PFSK-1 (cell line): ENCODE measurements at regions not wholly inside any gene's neighbourhood (a gene's known extent, or its start where the extent isn't known, plus 50 kb on each side); places are given as distances from the start of the nearest gene placed in this dataset.

ENCODE experiments used
- FOXP2 ChIP-seq: optimal IDR thresholded peaks from 2 replicates; pipeline ENCODE3; 2011; ENCODE audit warnings: borderline replicate concordance, control low read depth, inconsistent platforms; ENCODE audit not compliant: insufficient read depth; ENCODE audit errors: extremely low read length, extremely low read depth
- POLR2AphosphoS5 ChIP-seq: IDR thresholded peaks from 2 replicates; pipeline ENCODE4 v1.6.1; 2012; ENCODE audit warnings: low read depth, mild to moderate bottlenecking, control low read depth, low read length, moderate library complexity
- SIN3A ChIP-seq: IDR thresholded peaks from 2 replicates; pipeline ENCODE4 v1.6.1; 2012; ENCODE audit warnings: mild to moderate bottlenecking, low read length, moderate library complexity, borderline replicate concordance; ENCODE audit not compliant: insufficient read depth
- TAF1 ChIP-seq: IDR thresholded peaks from 2 replicates; pipeline ENCODE4 v1.6.1; 2012; ENCODE audit warnings: low read length, control low read depth, borderline replicate concordance; ENCODE audit not compliant: insufficient read depth
- TF ChIP-seq, protein P1 (sequence below), 2 experiments: IDR thresholded peaks; 2 replicates each; pipeline versions ENCODE4 v1.6.1 to v1.8.0; 2011 to 2012; ENCODE audit warnings: low read depth in 2 of 2, low read length in 2 of 2, control low read depth in 1 of 2, inconsistent platforms in 1 of 2, mild to moderate bottlenecking in 1 of 2, moderate library complexity in 1 of 2; ENCODE audit not compliant: insufficient read depth in 1 of 2

DNA sequence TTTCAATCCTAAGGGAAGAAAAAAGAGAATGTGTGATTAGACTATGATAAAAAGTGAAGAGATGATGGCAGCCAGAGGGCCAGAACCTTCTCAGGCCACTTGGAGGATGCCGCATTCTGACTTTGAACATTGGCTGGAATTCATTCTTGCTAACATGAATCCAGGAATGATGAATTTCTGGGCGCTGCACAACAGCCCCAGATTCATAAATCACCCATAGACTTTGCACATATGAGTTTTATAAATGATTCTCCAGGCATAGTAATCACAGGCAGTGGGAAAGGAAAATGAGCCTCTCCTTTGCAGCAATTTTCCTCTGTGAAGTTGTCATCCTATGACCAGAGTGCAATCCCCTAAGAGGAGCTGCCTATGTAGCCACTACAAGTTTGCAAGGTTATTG lies 555.4 kb downstream of the KCTD12 start:
- TF ChIP-seq TAF1 (no peak), SIN3A (no peak), POLR2AphosphoS5 (no peak), FOXP2 (no peak)
- TF ChIP-seq, protein P1, sequence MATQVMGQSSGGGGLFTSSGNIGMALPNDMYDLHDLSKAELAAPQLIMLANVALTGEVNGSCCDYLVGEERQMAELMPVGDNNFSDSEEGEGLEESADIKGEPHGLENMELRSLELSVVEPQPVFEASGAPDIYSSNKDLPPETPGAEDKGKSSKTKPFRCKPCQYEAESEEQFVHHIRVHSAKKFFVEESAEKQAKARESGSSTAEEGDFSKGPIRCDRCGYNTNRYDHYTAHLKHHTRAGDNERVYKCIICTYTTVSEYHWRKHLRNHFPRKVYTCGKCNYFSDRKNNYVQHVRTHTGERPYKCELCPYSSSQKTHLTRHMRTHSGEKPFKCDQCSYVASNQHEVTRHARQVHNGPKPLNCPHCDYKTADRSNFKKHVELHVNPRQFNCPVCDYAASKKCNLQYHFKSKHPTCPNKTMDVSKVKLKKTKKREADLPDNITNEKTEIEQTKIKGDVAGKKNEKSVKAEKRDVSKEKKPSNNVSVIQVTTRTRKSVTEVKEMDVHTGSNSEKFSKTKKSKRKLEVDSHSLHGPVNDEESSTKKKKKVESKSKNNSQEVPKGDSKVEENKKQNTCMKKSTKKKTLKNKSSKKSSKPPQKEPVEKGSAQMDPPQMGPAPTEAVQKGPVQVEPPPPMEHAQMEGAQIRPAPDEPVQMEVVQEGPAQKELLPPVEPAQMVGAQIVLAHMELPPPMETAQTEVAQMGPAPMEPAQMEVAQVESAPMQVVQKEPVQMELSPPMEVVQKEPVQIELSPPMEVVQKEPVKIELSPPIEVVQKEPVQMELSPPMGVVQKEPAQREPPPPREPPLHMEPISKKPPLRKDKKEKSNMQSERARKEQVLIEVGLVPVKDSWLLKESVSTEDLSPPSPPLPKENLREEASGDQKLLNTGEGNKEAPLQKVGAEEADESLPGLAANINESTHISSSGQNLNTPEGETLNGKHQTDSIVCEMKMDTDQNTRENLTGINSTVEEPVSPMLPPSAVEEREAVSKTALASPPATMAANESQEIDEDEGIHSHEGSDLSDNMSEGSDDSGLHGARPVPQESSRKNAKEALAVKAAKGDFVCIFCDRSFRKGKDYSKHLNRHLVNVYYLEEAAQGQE (IDR thresholded peaks at IDR 0.05; ENCODE audit: insufficient read depth in 1 of 2, low read depth in 2 of 2, low read length in 2 of 2) = no peak

DNA sequence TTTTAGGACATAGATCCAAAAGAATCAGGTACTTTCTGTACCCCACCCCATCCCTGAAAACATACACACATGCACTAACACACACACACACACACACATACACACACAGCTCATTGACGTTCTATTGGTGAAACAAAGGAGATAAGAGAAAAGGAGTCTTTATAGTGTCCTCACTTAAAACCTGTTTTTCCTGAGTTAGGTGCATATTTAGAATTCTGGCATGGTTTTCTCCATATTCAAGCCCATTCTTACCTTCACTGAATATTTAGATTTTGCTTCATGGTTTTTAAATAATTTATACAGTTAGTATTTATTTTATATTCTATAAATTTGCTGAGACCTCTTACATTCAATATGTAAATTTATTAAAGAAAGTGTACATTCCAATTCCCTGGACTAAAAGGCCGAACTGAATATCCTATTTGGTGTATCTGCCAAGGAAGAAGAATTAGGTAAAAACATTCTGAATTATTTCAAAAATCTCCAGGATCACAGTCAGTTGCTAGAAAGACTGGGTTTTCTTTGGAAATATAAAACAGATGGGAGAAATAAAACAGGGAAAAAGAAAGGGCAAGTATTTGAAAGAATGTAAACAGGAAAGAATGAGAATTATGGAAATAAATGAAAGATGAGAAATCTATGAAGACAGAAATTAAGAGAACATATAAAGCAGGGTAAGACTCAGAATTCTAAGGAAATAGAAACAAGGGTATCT lies 556.2 kb downstream of the KCTD12 start:
- TF ChIP-seq TAF1 = no peak
- TF ChIP-seq FOXP2 = no peak
- TF ChIP-seq SIN3A = no peak
- no peak for TF ChIP-seq POLR2AphosphoS5
- TF ChIP-seq, protein P1 (IDR thresholded peaks at IDR 0.05; ENCODE audit: insufficient read depth in 1 of 2, low read depth in 2 of 2, low read length in 2 of 2) = no peak

DNA sequence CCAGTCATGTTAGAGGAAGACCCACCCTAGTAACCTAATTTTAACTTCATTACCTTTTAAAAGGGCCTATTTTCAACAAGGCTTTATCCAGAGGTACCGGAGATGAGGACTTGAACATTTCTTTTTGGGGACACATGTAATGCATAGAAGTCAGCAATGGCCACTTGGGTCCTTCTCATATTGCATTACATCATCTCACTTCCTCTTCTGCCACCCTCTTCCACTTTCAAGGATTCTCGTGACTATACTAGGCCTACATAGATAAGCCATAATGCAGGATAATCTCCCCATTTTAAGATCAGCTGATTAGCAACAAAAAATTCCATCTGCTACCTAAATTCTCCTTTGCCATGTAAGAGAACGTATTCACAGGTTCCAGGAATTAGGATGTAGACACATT lies 557.2 kb downstream of the KCTD12 start:
- no peak for TF ChIP-seq FOXP2
- TF ChIP-seq POLR2AphosphoS5 = no peak
- TF ChIP-seq, protein P1 (IDR thresholded peaks at IDR 0.05; ENCODE audit: insufficient read depth in 1 of 2, low read depth in 2 of 2, low read length in 2 of 2) = no peak

DNA sequence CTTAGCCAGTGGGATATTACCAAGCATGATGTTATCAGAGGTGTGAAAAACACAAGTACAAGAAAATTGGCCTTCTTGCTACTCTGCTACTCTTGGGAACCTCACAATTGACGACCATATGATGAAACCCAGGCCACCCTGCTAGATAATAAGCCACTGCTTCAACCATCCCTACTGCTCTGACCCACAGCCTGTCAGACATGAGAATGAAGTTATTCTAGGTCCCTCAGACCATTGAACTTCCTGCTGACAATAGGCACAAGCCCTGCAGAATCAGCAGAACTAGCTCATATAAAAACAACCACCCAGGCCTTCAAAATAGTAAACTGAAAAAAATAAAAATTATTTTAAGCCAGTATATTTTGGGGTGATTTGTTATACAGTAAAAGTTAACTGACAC lies 559.9 kb downstream of the KCTD12 start:
- TF ChIP-seq TAF1 (no peak), FOXP2 (no peak), POLR2AphosphoS5 (no peak), SIN3A (no peak)
- TF ChIP-seq, protein P1 (IDR thresholded peaks at IDR 0.05; ENCODE audit: insufficient read depth in 1 of 2, low read depth in 2 of 2, low read length in 2 of 2) = no peak

DNA sequence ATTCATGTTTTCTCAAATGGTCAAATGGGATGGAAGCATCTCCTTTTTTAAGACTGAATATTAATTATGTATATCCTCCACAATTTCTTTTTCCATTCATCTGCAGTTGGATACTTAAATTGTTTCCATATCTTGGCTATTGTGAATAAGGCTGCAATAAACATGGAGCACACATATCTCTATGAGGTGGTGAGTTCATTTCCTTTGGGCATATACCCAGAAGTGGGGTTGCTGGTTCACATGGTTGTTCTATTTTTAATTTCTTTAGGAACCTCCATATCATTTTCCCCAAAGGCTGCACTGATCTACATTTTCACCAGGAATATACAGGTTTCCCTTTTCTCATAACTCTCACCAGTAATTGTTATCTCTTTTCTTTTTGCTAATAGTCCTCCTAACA lies 566.3 kb downstream of the KCTD12 start:
- TF ChIP-seq SIN3A (no peak), TAF1 (no peak), FOXP2 (no peak)
- TF ChIP-seq, protein P1 (IDR thresholded peaks at IDR 0.05; ENCODE audit: insufficient read depth in 1 of 2, low read depth in 2 of 2, low read length in 2 of 2) = no peak
